ENCODE measurements at regions not wholly inside any gene's neighbourhood (a gene's known extent, or its start where the extent isn't known, plus 50 kb on each side); places are given as distances from the start of the nearest gene placed in this dataset.

GRCh38 chr14:98606816-98607215 lies 665.2 kb downstream of the BCL11B start:
- TF ChIP-seq CTCF (IDR thresholded peaks at IDR 0.05; ENCODE audit: poor library complexity) (no peak), EZH2 (IDR thresholded peaks at IDR 0.05; ENCODE audit: borderline replicate concordance) (no peak), EZH2phosphoT487 (IDR thresholded peaks at IDR 0.05; ENCODE audit: low read depth, severe bottlenecking, unreplicated experiment) (no peak)
